ENCODE measurements at regions not wholly inside any gene's neighbourhood (a gene's known extent, or its start where the extent isn't known, plus 50 kb on each side); places are given as distances from the start of the nearest gene placed in this dataset.

DNA sequence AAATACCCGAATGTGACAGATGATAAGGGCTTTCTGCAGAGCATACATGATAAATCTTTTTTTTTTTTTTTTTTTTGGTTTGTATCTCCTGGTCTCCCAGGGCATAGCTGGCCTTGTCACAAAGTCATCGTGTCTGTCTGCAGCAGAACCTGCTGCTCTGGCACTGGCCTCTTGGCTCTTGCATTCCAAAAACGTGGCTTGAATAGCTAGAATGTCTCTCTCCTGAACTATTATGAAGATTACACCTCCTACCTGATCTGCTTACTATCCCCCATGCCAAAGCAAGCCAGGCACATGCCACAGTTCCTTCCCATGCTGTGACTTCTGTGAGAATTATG, 50.4 kb upstream of the SCRG1 start:
- Histone ChIP-seq H3K27ac (no peak overlapping the region), H3K36me3 (peaks cover 56% of the 10 kb centered on the region)

GRCh38 chr4:173448608-173449379, 49.9 kb upstream of the SCRG1 start:
- no peak for TF ChIP-seq Cebpa-rat (IDR thresholded peaks at IDR 0.05)
- Histone ChIP-seq H3K27ac (no peak overlapping the region), H4K20me1 (no peaks in the 10 kb centered on the region), H3K9me3 (no peaks in the 10 kb centered on the region), H3K4me2 (no peak overlapping the region), H3K36me3 (peaks cover 58% of the 10 kb centered on the region), H3K4me3 (no peak overlapping the region), H3K27me3 (no peaks in the 10 kb centered on the region), H3K4me1 (no peaks in the 10 kb centered on the region), H3K9ac (no peak overlapping the region)

More for the DNA sequence above, 50.4 kb upstream of the SCRG1 start:
- no peak for TF ChIP-seq Cebpa-rat (IDR thresholded peaks at IDR 0.05)
- Histone ChIP-seq H3K9ac (no peak overlapping the region), H3K4me3 (no peak overlapping the region), H4K20me1 (no peaks in the 10 kb centered on the region), H3K4me2 (no peak overlapping the region), H3K27me3 (no peaks in the 10 kb centered on the region), H3K4me1 (no peaks in the 10 kb centered on the region), H3K9me3 (no peaks in the 10 kb centered on the region)

Data from BLaER1 (cell line).